ENCODE measurements at regions not wholly inside any gene's neighbourhood (a gene's known extent, or its start where the extent isn't known, plus 50 kb on each side); places are given as distances from the start of the nearest gene placed in this dataset.
"Not testable (repeated sequence)": the region's sequence is repeated elsewhere in the genome, so short reads cannot be mapped to it uniquely, and the experiment has no call there.

DNA sequence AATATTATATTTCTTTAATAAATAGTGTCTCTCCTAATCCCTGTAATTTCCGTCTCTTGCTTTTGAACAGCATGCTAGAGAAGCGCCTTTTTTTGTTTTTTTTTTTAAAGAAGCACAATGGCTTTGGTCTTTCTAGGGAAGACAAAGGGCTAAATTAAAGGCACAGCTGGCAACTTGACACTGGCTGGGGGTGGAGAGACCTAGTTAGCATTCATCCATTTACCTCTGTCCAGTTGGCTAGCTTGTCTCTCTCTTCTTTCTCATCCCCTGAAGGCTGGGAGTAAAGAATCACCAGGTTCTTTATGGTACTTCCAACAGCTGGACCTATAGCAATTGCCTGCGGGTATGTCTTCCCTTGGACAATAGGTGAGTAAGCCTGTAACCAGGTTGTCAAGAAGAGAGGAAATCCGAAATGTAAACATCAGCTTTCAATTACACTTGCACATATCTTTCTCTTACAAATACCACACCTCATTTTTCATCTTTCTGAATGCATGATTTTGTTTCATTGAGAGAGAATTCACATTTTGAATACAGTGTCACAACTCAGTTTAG lies 178.4 kb upstream of the GPR101 start:
- H3K9me3 Mint-ChIP-seq (ENCODE audit: low read depth), result no peaks in the 10 kb centered on the region
- DNase-seq (no peak), ATAC-seq (no peak)
- CTCF ChIA-PET, result no interaction called here
- H3K4me3 Mint-ChIP-seq, result no peak overlapping the region
- no peaks in the 10 kb centered on the region for H3K4me1 Mint-ChIP-seq
- H3K27ac Mint-ChIP-seq, result no peak overlapping the region
- H3K27me3 Mint-ChIP-seq, result peaks cover 2% of the 10 kb centered on the region
- H3K36me3 Mint-ChIP-seq, result no peaks in the 10 kb centered on the region

DNA sequence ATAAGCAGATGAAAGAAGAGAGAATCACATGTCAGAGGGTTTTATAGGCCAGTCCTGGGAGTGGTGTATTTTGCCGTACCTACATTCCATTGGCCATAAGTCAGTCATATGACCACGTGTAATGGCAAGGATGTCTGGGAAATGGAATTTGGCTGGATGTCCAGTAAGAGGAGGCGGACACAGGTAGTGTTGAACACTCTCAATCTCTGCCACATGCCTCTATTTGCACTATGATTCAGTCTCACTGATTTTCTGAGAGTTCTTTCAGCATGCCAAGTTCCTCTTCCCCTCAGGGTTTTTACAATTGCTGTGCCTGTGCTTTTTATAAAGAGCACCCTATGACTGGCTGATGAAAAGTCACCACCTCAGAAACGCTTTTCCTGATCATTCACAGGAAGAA lies 164.2 kb upstream of the GPR101 start:
- CTCF ChIA-PET, result no interaction called here
- Mint-ChIP-seq H3K9me3 (ENCODE audit: low read depth) (no peaks in the 10 kb centered on the region), H3K36me3 (no peaks in the 10 kb centered on the region), H3K4me3 (no peak overlapping the region), H3K4me1 (no peaks in the 10 kb centered on the region), H3K27me3 (no peaks in the 10 kb centered on the region), H3K27ac (no peak overlapping the region)
- ATAC-seq, result no peak
- DNase-seq, result no peak

DNA sequence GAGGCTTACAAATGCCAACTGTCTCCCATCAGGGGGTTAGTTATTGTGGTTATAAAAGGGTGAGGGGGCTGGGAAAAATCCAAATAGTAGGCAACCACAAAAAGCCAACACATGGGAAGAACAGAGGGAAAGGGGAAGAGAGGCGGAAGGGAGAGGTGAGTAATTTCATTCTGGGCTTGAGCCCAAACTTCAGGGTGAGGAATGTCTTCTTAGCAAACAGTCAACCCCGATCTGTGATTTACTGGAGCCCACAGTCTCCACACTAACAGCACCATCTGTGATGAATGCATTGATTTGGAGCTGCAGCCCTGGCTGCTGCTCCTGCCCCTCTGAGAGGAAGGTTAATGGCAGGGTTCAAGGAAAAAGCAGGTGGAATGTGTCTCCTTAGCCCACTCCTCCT lies 162.2 kb upstream of the GPR101 start:
- DNase-seq, result no peak
- CTCF ChIA-PET, result interaction anchor here (0.5 kb wide), 1 partner anchor 424 kb away, joined by 3 read pairs; no protein-coding TSS in a partner anchor
- no peaks in the 10 kb centered on the region for H3K4me1 Mint-ChIP-seq
- no peak for ATAC-seq
- no peak overlapping the region for H3K4me3 Mint-ChIP-seq
- H3K27me3 Mint-ChIP-seq, result peaks cover 3% of the 10 kb centered on the region
- H3K27ac Mint-ChIP-seq, result no peak overlapping the region
- no peaks in the 10 kb centered on the region for H3K9me3 Mint-ChIP-seq (ENCODE audit: low read depth)
- H3K36me3 Mint-ChIP-seq, result no peaks in the 10 kb centered on the region

DNA sequence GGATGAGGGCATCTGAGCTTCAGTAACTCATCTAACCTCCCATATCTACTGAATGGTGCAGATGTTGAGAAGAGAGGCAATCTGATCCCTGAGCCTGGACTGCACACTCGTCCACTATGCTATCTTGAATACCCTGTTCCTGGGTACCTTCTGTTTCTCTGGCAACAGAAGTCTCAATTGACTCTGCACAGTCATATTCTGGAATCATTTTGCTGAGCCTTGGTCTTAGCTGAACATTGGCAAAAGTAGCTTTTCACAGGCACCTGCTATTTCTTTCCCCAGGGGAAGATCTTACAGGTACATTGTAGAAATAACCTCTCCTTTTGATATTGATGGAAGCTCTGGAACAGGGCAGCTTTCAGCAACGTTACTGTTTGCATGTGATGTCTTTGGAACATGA lies 161.5 kb upstream of the GPR101 start:
- ATAC-seq, result no peak
- no peak overlapping the region for H3K4me3 Mint-ChIP-seq
- no peaks in the 10 kb centered on the region for H3K36me3 Mint-ChIP-seq
- no peaks in the 10 kb centered on the region for H3K4me1 Mint-ChIP-seq
- no peak overlapping the region for H3K27ac Mint-ChIP-seq
- peaks cover 3% of the 10 kb centered on the region for H3K27me3 Mint-ChIP-seq
- no peak for DNase-seq
- CTCF ChIA-PET, result interaction anchor here (0.5 to 1.4 kb wide), 3 partner anchors 28 to 425 kb away, joined by 3 to 4 read pairs (median 3); no protein-coding TSS in a partner anchor
- no peaks in the 10 kb centered on the region for H3K9me3 Mint-ChIP-seq (ENCODE audit: low read depth)

DNA sequence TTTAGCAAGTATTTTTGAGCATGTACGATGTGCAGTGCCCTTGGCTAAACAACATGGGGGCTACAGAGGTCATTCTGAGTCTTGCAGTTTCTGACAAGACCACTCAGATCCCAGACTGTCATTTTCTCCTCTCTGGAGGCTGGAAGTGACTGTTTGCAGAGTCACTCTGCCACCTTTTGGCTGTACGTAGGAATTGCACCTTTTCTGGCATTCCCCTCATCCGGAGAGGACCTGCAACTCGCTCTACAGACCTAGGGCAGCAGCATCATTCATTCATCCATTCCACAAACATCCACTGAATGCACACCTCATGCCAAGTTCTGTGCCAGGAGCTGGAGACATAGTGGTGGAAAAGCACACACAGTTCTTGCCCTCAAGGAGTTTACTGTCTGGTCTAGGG lies 160.4 kb upstream of the GPR101 start:
- Mint-ChIP-seq H3K27me3 (peaks cover 3% of the 10 kb centered on the region), H3K27ac (no peak overlapping the region), H3K4me1 (no peaks in the 10 kb centered on the region), H3K4me3 (no peak overlapping the region), H3K36me3 (no peaks in the 10 kb centered on the region), H3K9me3 (ENCODE audit: low read depth) (no peaks in the 10 kb centered on the region)
- CTCF ChIA-PET, result interaction anchor here (0.9 to 2.0 kb wide), 4 partner anchors 27 to 248 kb away, joined by 3 to 7 read pairs (median 4); no protein-coding TSS in a partner anchor
- ATAC-seq (no peak), DNase-seq (peak; percentile 42)

DNA sequence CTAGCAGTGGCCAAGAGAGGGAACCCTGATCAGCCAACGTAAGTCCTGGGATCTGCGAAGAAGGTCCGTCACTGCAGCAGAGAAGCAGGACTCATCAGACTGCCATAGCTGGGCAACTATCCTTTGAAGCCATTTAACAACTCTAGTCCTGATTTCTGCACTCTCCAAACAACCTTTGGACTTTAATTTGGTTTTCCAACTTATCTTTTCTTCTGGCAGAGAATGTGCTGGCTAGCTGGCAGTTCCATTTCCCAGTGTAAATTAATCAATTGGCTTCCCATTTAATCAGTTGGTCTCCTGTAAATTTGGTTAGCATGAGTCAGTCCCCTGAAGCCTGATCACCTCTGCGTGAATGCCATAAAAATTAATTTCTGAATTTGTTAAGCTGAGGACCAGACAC lies 153.7 kb upstream of the GPR101 start:
- H3K27ac Mint-ChIP-seq, result no peak overlapping the region
- H3K4me1 Mint-ChIP-seq, result no peaks in the 10 kb centered on the region
- peaks cover 6% of the 10 kb centered on the region for H3K27me3 Mint-ChIP-seq
- DNase-seq, result no peak
- no peak for ATAC-seq
- H3K36me3 Mint-ChIP-seq, result no peaks in the 10 kb centered on the region
- no peaks in the 10 kb centered on the region for H3K9me3 Mint-ChIP-seq (ENCODE audit: low read depth)
- no peak overlapping the region for H3K4me3 Mint-ChIP-seq
- CTCF ChIA-PET, result no interaction called here

DNA sequence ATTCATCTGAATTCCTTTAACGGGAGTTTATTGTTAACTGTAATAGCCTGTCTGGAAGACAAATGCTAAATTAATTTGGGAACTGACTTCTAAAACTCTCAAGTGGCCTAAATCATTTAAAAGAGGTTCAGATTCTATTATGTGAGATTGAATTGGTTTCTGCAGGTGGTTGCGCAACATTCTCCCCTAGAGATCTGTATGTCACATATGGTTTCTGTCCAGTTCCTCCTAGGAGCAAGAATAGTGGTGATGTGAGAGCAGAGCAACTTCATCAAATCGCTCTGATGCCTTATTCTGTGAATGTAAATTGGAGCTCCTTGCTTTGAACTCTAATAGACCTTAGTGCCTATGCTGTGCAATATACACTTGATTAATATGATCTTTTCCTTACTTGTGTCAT lies 144.6 kb upstream of the GPR101 start:
- ATAC-seq (no peak), DNase-seq (no peak)
- no peak overlapping the region for H3K27ac Mint-ChIP-seq
- H3K4me3 Mint-ChIP-seq, result no peak overlapping the region
- no peaks in the 10 kb centered on the region for H3K9me3 Mint-ChIP-seq (ENCODE audit: low read depth)
- H3K36me3 Mint-ChIP-seq, result no peaks in the 10 kb centered on the region
- H3K27me3 Mint-ChIP-seq, result peaks cover 4% of the 10 kb centered on the region
- H3K4me1 Mint-ChIP-seq, result no peaks in the 10 kb centered on the region
- CTCF ChIA-PET, result no interaction called here

DNA sequence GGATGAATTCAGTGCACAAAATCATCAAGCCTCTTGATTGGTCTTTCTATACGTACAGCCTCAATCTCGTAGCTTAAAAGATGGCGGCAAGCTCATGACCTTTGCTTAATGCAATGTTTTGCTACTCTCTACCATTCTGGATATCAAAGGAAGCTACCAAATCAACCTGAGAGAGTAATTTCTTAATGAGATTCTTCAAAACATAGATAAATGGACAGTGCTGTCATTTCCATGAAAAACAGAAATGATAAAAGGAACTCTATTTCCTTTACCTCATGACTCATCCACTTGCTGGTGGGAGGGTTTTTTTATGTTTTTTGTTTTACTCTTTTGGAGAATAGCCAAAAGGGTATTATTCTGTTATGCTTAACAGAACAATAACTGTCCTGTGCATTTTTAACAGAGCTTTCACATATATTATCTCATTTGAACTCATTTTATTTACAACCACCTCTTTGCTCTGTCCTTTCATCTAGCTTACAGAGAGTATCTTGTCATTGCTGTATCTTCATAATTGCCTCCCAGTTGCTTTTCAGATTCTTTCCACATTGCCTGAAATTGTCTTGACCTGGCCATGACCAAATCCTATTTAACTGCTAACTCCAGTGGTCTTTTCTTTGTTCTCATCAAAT lies 138.6 kb upstream of the GPR101 start:
- no peaks in the 10 kb centered on the region for H3K36me3 Mint-ChIP-seq
- CTCF ChIA-PET, result no interaction called here
- H3K4me1 Mint-ChIP-seq, result no peaks in the 10 kb centered on the region
- DNase-seq (no peak), ATAC-seq (no peak)
- H3K27me3 Mint-ChIP-seq, result peaks cover 16% of the 10 kb centered on the region
- no peak overlapping the region for H3K4me3 Mint-ChIP-seq
- no peaks in the 10 kb centered on the region for H3K9me3 Mint-ChIP-seq (ENCODE audit: low read depth)
- H3K27ac Mint-ChIP-seq, result no peak overlapping the region

DNA sequence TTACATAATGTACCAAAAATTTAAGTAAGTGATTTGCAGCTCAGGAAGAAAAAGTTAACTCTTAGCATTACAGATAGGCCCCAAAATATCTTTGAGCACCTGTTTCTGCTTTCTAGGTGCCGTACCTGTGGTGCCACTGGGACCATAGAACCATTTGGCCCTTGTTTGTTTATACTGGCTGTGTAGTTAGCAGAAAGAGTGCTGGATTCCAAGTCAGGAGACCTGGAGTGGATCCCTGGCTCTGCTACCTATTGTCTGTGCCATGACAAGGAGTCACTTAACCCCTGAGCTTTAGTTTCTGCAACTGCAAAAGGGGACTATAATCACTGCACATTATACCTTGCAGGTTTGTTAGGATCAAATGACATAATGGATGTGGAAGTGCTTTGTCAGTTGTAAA lies 137.8 kb upstream of the GPR101 start:
- Mint-ChIP-seq H3K9me3 (ENCODE audit: low read depth) (no peaks in the 10 kb centered on the region), H3K27me3 (peaks cover 16% of the 10 kb centered on the region)
- CTCF ChIA-PET, result interaction anchor here (1.0 kb wide), 1 partner anchor 14 kb away, joined by 3 read pairs; no protein-coding TSS in a partner anchor

DNA sequence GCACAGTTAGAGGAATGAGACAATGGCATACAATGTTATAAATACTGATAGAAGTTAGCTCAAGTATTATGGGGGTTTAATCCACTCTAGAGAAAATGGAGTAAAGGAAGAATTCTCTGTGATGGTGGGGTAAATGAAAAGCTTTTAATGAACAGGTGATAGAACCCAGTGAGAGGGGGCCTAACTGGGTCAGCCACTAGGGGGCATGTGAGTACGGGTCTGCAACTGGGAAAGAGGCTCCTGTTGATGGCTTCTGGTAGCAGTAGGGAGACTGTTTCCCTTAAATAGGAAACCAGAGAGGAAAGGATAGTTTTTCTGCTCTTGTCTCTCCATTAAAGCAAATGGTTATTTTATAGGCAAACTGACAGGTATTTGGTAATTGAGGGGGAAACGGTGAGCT lies 132.8 kb upstream of the GPR101 start:
- CTCF ChIA-PET, result interaction anchor here (1.0 kb wide), 1 partner anchor 28 kb away, joined by 4 read pairs; no protein-coding TSS in a partner anchor
- H3K4me1 Mint-ChIP-seq, result no peaks in the 10 kb centered on the region
- H3K27me3 Mint-ChIP-seq, result peaks cover 18% of the 10 kb centered on the region
- H3K27ac Mint-ChIP-seq, result no peak overlapping the region
- DNase-seq, result no peak
- H3K9me3 Mint-ChIP-seq (ENCODE audit: low read depth), result no peaks in the 10 kb centered on the region
- ATAC-seq, result no peak
- no peak overlapping the region for H3K4me3 Mint-ChIP-seq
- H3K36me3 Mint-ChIP-seq, result no peaks in the 10 kb centered on the region

More for the DNA sequence above, 137.8 kb upstream of the GPR101 start:
- Mint-ChIP-seq H3K27ac (no peak overlapping the region), H3K4me3 (no peak overlapping the region), H3K4me1 (no peaks in the 10 kb centered on the region), H3K36me3 (no peaks in the 10 kb centered on the region)
- ATAC-seq, result no peak
- no peak for DNase-seq

DNA sequence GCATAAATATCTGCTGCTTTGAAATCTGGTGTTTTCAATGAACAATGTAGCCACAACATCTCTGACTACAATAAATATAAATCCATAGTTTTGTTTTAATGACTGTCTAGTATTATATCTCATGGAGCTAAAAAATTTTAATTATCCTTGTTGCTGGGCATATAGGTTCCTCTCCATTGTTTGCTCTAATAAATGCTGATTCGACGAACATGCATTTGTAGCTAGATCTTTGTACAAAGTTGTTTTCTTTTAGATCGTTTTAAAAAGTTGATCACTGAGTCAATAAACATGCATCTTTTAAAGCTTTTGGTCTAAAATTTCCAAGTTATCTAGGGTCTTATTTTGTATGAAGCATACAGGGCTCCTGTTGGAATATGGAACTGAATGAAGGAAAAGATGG lies 130.5 kb upstream of the GPR101 start:
- DNase-seq, result no peak
- CTCF ChIA-PET, result no interaction called here
- H3K4me1 Mint-ChIP-seq, result no peaks in the 10 kb centered on the region
- H3K4me3 Mint-ChIP-seq, result no peak overlapping the region
- no peak overlapping the region for H3K27ac Mint-ChIP-seq
- H3K27me3 Mint-ChIP-seq, result peaks cover 7% of the 10 kb centered on the region
- no peaks in the 10 kb centered on the region for H3K36me3 Mint-ChIP-seq
- no peaks in the 10 kb centered on the region for H3K9me3 Mint-ChIP-seq (ENCODE audit: low read depth)
- no peak for ATAC-seq

DNA sequence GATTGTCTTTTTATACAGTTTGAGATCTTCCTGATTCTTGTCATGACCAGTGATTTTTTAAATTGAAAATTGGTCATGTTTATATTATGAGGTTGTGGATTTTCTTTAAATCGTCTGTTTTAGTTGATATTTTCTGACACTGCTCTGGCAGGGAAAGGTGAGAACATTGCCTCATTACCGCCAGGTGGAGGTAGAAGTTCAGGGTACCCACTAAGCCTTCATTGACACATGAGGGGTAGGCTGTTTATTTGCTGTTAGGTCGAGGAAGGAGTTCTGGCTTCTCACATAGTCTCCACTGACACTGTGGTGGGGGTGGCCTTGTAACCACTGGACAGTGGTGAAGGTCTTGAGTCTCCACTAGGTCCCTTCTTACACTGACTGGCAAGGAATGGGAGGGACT lies 117.6 kb upstream of the GPR101 start:
- DNase-seq (no peak), ATAC-seq (no peak)
- H3K4me3 Mint-ChIP-seq, result no peak overlapping the region
- no peaks in the 10 kb centered on the region for H3K9me3 Mint-ChIP-seq (ENCODE audit: low read depth)
- no peaks in the 10 kb centered on the region for H3K36me3 Mint-ChIP-seq
- H3K27ac Mint-ChIP-seq, result no peak overlapping the region
- H3K4me1 Mint-ChIP-seq, result no peaks in the 10 kb centered on the region
- CTCF ChIA-PET, result no interaction called here
- H3K27me3 Mint-ChIP-seq, result peaks cover 8% of the 10 kb centered on the region

DNA sequence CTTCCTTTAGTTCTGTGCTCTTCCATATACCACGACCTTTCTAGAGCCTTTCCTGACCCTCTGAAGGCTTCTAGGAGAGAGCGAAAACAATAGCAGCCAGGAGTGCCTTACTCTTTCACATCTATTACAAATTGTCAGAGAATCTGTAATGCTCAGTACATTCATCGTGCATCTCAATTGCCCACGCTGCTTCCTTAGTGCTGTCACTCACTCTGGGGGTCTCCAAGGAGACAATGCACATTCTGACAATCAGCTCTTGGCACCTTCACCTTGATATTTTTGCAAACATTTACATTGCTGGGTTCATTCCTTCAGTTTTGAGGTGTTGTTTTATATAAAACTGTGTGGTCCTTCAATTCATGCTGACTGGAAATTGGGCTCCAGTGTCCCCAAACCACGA lies 110.1 kb upstream of the GPR101 start:
- no peak for DNase-seq
- H3K4me1 Mint-ChIP-seq, result no peaks in the 10 kb centered on the region
- no peak overlapping the region for H3K4me3 Mint-ChIP-seq
- H3K27ac Mint-ChIP-seq, result no peak overlapping the region
- H3K36me3 Mint-ChIP-seq, result no peaks in the 10 kb centered on the region
- ATAC-seq, result no peak
- no peaks in the 10 kb centered on the region for H3K9me3 Mint-ChIP-seq (ENCODE audit: low read depth)
- CTCF ChIA-PET, result no interaction called here
- H3K27me3 Mint-ChIP-seq, result no peaks in the 10 kb centered on the region

DNA sequence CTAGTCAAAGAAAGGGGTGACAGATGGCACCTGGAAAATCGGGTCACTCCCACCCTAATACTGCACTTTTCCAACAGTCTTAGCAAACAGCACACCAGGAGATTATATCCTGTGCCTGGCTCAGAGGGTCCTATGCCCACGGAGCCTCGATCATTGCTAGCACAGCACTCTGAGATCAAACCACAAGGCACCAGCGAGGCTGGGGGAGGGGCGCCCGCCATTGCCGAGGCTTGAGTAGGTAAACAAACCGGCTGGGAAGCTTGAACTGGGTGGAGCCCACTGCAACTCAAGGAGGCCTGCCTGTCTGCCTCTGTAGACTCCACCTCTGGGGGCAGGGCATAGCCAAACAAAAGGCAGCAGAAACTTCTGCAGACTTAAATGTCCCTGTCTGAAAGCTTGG lies 88.9 kb upstream of the GPR101 start:
- H3K36me3 Mint-ChIP-seq; H3K4me3 Mint-ChIP-seq; H3K9me3 Mint-ChIP-seq (ENCODE audit: low read depth); DNase-seq; H3K4me1 Mint-ChIP-seq; CTCF ChIA-PET; H3K27me3 Mint-ChIP-seq; ATAC-seq; H3K27ac Mint-ChIP-seq: not testable (repeated sequence)
